HFF-Myc (cell line): ENCODE measurements at regions not wholly inside any gene's neighbourhood (a gene's known extent, or its start where the extent isn't known, plus 50 kb on each side); places are given as distances from the start of the nearest gene placed in this dataset.

Experiments used
- DNase-seq: peaks from one replicate; pipeline ENCODE4 v3.0.0-alpha.2; 2011; ENCODE audit warnings: low read depth; ENCODE audit errors: extremely low read depth
- H3K4me3 ChIP-seq: replicated peaks from 2 replicates; pipeline ENCODE4 v1.5.1; 2011; ENCODE audit warnings: low read depth, mild to moderate bottlenecking, control low read depth, low read length
- TF ChIP-seq, protein P1 (sequence below): IDR thresholded peaks from 2 replicates; pipeline ENCODE4 v1.5.1; 2012; ENCODE audit warnings: mild to moderate bottlenecking, low read depth, low read length, control low read depth; ENCODE audit errors: missing control alignments

DNA sequence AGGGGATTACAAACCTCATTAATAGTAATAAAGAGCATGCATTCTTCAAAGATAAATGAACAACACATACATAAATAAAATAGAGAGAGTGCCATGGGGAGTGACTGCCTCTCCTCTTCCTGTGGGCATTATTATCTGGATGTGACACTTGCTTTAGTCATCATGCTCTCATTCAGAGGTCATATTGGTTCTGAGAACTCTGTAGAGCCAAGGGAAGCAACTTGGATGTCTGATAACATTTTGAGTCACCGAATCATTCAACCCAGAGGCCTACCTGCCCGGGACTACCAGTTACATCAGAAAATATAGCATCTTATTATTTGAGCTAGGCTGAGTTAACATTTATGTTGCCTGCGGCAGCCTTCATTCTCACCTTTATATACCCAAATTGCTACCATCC is 489.5 kb downstream of the STIM2 start:
- DNase-seq = no peak
- no peak overlapping the region for H3K4me3 ChIP-seq
- TF ChIP-seq, protein P1, sequence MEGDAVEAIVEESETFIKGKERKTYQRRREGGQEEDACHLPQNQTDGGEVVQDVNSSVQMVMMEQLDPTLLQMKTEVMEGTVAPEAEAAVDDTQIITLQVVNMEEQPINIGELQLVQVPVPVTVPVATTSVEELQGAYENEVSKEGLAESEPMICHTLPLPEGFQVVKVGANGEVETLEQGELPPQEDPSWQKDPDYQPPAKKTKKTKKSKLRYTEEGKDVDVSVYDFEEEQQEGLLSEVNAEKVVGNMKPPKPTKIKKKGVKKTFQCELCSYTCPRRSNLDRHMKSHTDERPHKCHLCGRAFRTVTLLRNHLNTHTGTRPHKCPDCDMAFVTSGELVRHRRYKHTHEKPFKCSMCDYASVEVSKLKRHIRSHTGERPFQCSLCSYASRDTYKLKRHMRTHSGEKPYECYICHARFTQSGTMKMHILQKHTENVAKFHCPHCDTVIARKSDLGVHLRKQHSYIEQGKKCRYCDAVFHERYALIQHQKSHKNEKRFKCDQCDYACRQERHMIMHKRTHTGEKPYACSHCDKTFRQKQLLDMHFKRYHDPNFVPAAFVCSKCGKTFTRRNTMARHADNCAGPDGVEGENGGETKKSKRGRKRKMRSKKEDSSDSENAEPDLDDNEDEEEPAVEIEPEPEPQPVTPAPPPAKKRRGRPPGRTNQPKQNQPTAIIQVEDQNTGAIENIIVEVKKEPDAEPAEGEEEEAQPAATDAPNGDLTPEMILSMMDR = no peak

DNA sequence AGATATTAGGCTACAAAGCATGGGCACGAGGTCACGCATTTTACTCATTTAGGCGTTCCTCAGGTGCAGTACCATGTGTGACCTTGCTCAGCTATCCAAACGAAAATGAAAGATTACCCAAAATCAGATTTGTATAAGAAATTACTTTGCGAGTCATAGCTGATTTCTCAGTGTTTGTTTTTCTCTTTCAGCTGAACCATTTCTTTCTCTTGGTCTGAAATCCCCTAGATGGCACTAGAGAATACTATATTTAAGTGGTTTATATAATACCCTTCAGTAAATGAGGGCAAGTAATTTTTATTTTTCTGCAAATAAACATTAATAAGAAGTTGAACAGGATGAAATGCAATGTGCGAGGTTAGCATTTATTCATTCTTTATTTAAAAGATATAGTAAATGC is 496.6 kb downstream of the STIM2 start:
- TF ChIP-seq, protein P1 = no peak
- H3K4me3 ChIP-seq = no peak overlapping the region
- DNase-seq = no peak

DNA sequence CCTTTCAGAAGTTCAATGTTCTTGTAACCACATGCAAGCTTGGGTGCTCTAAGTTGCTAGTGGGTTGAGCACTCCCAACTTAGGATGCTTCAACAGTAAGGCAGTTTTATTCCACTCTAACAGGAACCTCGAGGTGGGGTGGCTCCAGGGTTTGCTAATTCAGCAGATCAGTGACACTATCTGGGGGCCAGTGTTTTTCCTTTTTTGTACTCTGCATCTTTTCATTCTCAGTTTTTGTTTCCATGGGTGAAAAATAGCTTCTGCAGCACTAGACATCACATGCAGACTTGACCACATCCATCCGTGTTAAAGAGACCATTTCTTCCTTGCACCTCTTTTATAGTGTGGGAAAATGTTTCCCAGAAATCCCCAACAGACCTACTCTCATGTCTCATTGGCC is 497.6 kb downstream of the STIM2 start:
- H3K4me3 ChIP-seq = no peak overlapping the region
- DNase-seq = no peak
- TF ChIP-seq, protein P1 = no peak

DNA sequence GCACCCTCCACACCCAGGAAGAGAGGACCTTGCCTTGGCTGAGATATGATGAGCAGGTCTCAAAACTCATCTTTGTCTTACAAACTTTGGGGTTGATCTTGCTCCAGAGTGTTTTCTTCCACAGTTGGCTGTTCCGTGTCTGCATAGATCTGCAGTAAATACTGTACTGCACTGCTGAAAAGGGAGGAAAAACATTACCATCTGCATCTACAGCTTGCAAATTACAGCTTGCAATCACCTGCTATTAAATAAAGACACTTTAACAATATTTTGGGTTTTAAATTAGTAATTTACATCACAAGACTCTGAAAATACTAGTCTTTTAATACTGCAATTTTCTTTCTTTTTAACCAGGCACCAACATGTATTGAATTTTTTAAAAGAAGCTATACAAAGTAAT is 499.5 kb downstream of the STIM2 start:
- H3K4me3 ChIP-seq = no peak overlapping the region
- TF ChIP-seq, protein P1 = no peak
- DNase-seq = no peak

DNA sequence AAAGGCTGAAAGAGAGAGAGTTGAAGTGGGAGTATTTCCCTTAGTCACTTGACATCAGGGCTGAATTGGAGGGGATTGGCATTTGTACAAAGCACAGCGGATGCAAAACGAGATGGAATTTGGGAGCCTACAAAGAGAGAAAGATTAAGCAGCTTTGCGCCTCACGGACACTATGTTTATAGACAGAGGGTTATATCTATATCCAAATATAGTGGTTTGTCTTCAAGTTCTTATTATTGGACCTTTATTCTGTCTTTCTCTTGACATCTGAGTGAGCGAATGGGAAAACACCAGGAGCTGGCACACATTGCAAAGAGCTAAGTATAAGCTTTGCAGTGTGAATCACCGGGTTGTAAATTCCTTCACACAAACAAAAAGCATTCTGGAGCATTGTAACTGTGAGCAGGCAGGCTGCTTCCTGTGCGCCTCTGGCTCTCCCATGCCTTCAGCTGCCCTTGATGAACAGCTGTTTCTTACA is 500.2 kb downstream of the STIM2 start:
- no peak for DNase-seq
- TF ChIP-seq, protein P1 = no peak
- no peak overlapping the region for H3K4me3 ChIP-seq

DNA sequence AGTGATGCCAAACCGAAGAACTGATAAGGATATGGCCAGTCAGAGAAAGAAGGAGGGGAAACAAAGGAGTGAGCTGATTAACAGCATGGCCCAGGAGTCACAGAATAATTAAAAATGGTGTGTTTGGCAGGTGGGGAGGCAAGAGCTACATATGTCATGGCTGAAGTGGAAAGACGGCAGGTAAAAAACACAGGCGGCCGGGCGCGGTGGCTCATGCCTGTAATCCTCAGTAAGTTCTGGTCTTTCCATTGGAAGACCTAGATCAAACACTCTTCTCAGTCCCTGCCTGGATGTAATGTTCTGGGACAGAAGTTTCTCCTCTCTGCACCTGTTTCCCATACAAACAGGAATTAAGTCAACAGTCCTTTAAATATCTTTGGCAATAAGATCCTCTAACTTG is 503.9 kb downstream of the STIM2 start:
- TF ChIP-seq, protein P1 = no peak
- DNase-seq = no peak
- H3K4me3 ChIP-seq = no peak overlapping the region

DNA sequence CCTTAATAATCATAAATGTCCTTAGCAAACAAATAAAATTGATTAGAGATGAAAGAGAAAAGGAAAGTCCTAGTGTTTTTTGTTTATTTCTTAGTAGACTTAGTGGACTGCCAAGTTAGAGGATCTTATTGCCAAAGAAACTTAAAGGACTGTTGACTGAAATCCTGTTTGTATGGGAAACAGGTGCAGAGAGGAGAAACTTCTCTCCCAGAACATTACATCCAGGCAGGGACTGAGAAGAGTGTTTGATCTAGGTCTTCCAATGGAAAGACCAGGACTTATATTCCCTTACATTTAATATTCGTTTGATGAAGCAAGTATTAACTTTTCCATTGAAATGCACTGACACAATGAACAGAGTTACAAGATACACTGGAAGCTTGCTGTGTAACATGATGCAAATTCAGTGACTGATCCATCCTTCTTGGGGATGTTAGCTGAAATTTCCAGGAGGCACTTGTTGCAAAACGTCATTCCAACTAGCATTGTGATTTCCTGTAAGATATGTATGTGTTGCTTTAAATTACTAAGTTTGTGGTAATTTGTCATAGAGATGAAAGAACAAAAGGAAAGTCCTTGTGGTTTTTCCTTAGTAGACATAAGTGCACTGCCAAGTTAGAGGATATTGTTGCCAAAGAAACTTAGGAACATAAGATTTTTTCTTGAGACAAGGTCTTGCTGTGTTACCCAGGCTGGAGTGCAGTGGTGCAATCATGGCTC is 505.6 kb downstream of the STIM2 start:
- TF ChIP-seq, protein P1 = no peak
- no peak overlapping the region for H3K4me3 ChIP-seq
- DNase-seq = no peak
